Fibroblast of lung (primary cell): ENCODE measurements at regions not wholly inside any gene's neighbourhood (a gene's known extent, or its start where the extent isn't known, plus 50 kb on each side); places are given as distances from the start of the nearest gene placed in this dataset.

Experiments
- EZH2 ChIP-seq: IDR thresholded peaks from 2 replicates; pipeline ENCODE4 v1.5.1; 2012; ENCODE audit warnings: low read length, control low read depth, mild to moderate bottlenecking; ENCODE audit errors: missing control alignments
- TF ChIP-seq, protein P1 (sequence below), 2 donors: IDR thresholded peaks in 1 of 2; conservative IDR thresholded peaks in 1 of 2; 1 replicate in 1 of 2; 2 replicates in 1 of 2; pipeline ENCODE4 v1.5.1; 2011 to 2012; ENCODE audit warnings: low read length in 2 of 2, control low read depth in 1 of 2, inconsistent platforms in 1 of 2, low read depth in 1 of 2, mild to moderate bottlenecking in 1 of 2

DNA sequence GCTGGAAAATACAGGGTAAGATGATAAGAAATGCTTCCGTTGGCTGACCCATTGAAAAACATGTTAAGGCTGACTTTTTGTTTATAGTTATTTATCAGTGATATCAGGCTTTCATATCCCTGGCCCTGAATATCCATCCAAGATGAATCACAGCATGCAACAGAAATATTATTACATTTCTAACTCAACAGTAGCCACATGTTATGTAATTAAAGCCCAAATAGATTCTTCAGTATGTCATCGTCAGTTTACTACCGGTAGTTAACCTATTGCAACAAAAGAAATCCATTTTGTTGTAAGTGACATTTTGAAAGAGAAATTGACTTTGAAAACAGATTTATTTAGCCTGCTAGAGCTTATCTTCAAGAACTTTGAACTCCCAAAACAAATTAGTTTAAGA is 354.1 kb upstream of the CELF2 start:
- TF ChIP-seq, protein P1, sequence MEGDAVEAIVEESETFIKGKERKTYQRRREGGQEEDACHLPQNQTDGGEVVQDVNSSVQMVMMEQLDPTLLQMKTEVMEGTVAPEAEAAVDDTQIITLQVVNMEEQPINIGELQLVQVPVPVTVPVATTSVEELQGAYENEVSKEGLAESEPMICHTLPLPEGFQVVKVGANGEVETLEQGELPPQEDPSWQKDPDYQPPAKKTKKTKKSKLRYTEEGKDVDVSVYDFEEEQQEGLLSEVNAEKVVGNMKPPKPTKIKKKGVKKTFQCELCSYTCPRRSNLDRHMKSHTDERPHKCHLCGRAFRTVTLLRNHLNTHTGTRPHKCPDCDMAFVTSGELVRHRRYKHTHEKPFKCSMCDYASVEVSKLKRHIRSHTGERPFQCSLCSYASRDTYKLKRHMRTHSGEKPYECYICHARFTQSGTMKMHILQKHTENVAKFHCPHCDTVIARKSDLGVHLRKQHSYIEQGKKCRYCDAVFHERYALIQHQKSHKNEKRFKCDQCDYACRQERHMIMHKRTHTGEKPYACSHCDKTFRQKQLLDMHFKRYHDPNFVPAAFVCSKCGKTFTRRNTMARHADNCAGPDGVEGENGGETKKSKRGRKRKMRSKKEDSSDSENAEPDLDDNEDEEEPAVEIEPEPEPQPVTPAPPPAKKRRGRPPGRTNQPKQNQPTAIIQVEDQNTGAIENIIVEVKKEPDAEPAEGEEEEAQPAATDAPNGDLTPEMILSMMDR (conservative IDR thresholded peaks at IDR 0.05 in 1 of 2, IDR thresholded peaks at IDR 0.05 in 1 of 2; ENCODE audit: low read depth in 1 of 2, low read length in 2 of 2), result no peak
- no peak for TF ChIP-seq EZH2
